NOMO-1 (cell line): ENCODE measurements at regions not wholly inside any gene's neighbourhood (a gene's known extent, or its start where the extent isn't known, plus 50 kb on each side); places are given as distances from the start of the nearest gene placed in this dataset.

ENCODE experiments used
- DNase-seq, 2 experiments: peaks; one replicate each; lab custom pipeline; 2025; ENCODE audit not compliant: unreplicated experiment in 2 of 2; lab: John Stamatoyannopoulos, UW

GRCh38 chr12:24759155-24759554 is 189.7 kb downstream of the BCAT1 start:
- DNase-seq, result no peak

GRCh38 chr12:24756479-24757024 is 192.3 kb downstream of the BCAT1 start:
- no peak for DNase-seq

GRCh38 chr12:24754690-24755638 is 193.9 kb downstream of the BCAT1 start:
- DNase-seq, result no peak

GRCh38 chr12:24752763-24753462 is 196.0 kb downstream of the BCAT1 start:
- no peak for DNase-seq

GRCh38 chr12:24751181-24751580 is 197.7 kb downstream of the BCAT1 start:
- DNase-seq, result no peak

- no peak for DNase-seq
Measured at GRCh38 chr12:24750263-24750662, 198.6 kb downstream of the BCAT1 start.

- DNase-seq, result no peak
Measured at GRCh38 chr12:24749171-24749570, 199.7 kb downstream of the BCAT1 start.

- DNase-seq, result no peak
Measured at GRCh38 chr12:24748326-24748725, 200.6 kb downstream of the BCAT1 start.

- DNase-seq, result no peak
Measured at GRCh38 chr12:24746864-24747263, 202.0 kb downstream of the BCAT1 start.

GRCh38 chr12:24746006-24746671 is 202.8 kb downstream of the BCAT1 start:
- DNase-seq, result no peak

GRCh38 chr12:24743941-24744793 is 204.7 kb downstream of the BCAT1 start:
- no peak for DNase-seq

GRCh38 chr12:24742378-24742777 is 206.5 kb downstream of the BCAT1 start:
- peak; percentile 78 to 93 for DNase-seq

GRCh38 chr12:24741216-24741615 is 207.7 kb downstream of the BCAT1 start:
- DNase-seq, result no peak

GRCh38 chr12:24739106-24739779 is 209.7 kb downstream of the BCAT1 start:
- no peak for DNase-seq

GRCh38 chr12:24738441-24738840 is 210.5 kb downstream of the BCAT1 start:
- no peak for DNase-seq

- no peak for DNase-seq
Measured at GRCh38 chr12:24731596-24731995, 217.3 kb downstream of the BCAT1 start.

- DNase-seq, result no peak
Measured at GRCh38 chr12:24730489-24730896, 218.4 kb downstream of the BCAT1 start.

GRCh38 chr12:24728826-24729225 is 220.1 kb downstream of the BCAT1 start:
- DNase-seq, result no peak

- DNase-seq, result peak; percentile 7 to 70
Measured at GRCh38 chr12:24728366-24728765, 220.5 kb downstream of the BCAT1 start.

- DNase-seq, result no peak
Measured at GRCh38 chr12:24725616-24726015, 223.3 kb downstream of the BCAT1 start.
